GM08714 (cell line): ENCODE measurements at regions not wholly inside any gene's neighbourhood (a gene's known extent, or its start where the extent isn't known, plus 50 kb on each side); places are given as distances from the start of the nearest gene placed in this dataset.

Experiments used
- H3K4me3 ChIP-seq: fragments of 200-500 bp; sonication (Bioruptor generic); 2 replicates; pipeline ENCODE4 v1.5.1; 2014; ENCODE audit warnings: mild to moderate bottlenecking, low read length, inconsistent platforms
- ZNF274 ChIP-seq: IDR thresholded peaks from 2 replicates; pipeline ENCODE4 v1.6.1; 2012; ENCODE audit warnings: mild to moderate bottlenecking, low read depth, low read length

GRCh38 chr1:39139723-39140360, 64.7 kb upstream of the MACF1 start:
- no peak overlapping the region for H3K4me3 ChIP-seq
- TF ChIP-seq ZNF274 = no peak

- TF ChIP-seq ZNF274 = no peak
- no peak overlapping the region for H3K4me3 ChIP-seq
These were observed 62.6 kb upstream of the MACF1 start for GRCh38 chr1:39141925-39142324.

- H3K4me3 ChIP-seq = no peak overlapping the region
- TF ChIP-seq ZNF274 = no peak
These were observed 62.0 kb upstream of the MACF1 start for GRCh38 chr1:39142401-39143060.

- no peak overlapping the region for H3K4me3 ChIP-seq
- TF ChIP-seq ZNF274 = no peak
These were observed 59.6 kb upstream of the MACF1 start for GRCh38 chr1:39144924-39145323.

GRCh38 chr1:39145331-39145965, 59.0 kb upstream of the MACF1 start:
- TF ChIP-seq ZNF274 = no peak
- no peak overlapping the region for H3K4me3 ChIP-seq

- no peak for TF ChIP-seq ZNF274
- H3K4me3 ChIP-seq = no peak overlapping the region
These were observed 57.8 kb upstream of the MACF1 start for GRCh38 chr1:39146681-39147080.

GRCh38 chr1:39147099-39148025, 57.1 kb upstream of the MACF1 start:
- no peak for TF ChIP-seq ZNF274
- no peak overlapping the region for H3K4me3 ChIP-seq

- no peak for TF ChIP-seq ZNF274
These were observed 55.6 kb upstream of the MACF1 start for GRCh38 chr1:39148942-39149341.

GRCh38 chr1:39149509-39149908, 55.0 kb upstream of the MACF1 start:
- H3K4me3 ChIP-seq = no peak overlapping the region

More at GRCh38 chr1:39148942-39149341, 55.6 kb upstream of the MACF1 start:
- H3K4me3 ChIP-seq = no peak overlapping the region

GRCh38 chr1:39150779-39151178, 53.7 kb upstream of the MACF1 start:
- no peak overlapping the region for H3K4me3 ChIP-seq
- no peak for TF ChIP-seq ZNF274

More at GRCh38 chr1:39149509-39149908, 55.0 kb upstream of the MACF1 start:
- TF ChIP-seq ZNF274 = no peak

GRCh38 chr1:39151267-39151666, 53.2 kb upstream of the MACF1 start:
- TF ChIP-seq ZNF274 = no peak
- no peak overlapping the region for H3K4me3 ChIP-seq

- TF ChIP-seq ZNF274 = no peak
- no peak overlapping the region for H3K4me3 ChIP-seq
These were observed 51.6 kb upstream of the MACF1 start for GRCh38 chr1:39152923-39153322.

- TF ChIP-seq ZNF274 = no peak
- no peak overlapping the region for H3K4me3 ChIP-seq
These were observed 50.8 kb upstream of the MACF1 start for GRCh38 chr1:39153684-39154083.
